ENCODE measurements at regions not wholly inside any gene's neighbourhood (a gene's known extent, or its start where the extent isn't known, plus 50 kb on each side); places are given as distances from the start of the nearest gene placed in this dataset.

- TF ChIP-seq CTCF (IDR thresholded peaks at IDR 0.05) (no peak), CHD2 (IDR thresholded peaks at IDR 0.05; ENCODE audit: low read length, partially characterized antibody) (no peak), CHD4 (IDR thresholded peaks at IDR 0.05; ENCODE audit: borderline replicate concordance) (no peak), EP300 (IDR thresholded peaks at IDR 0.05) (no peak), RAD21 (conservative IDR thresholded peaks at IDR 0.05 in 1 of 2, IDR thresholded peaks at IDR 0.05 in 1 of 2) (no peak), ESRRA (IDR thresholded peaks at IDR 0.05; ENCODE audit: borderline replicate concordance, low read length) (no peak), MYC (IDR thresholded peaks at IDR 0.05; ENCODE audit: borderline replicate concordance, low read length) (no peak), ELK1 (IDR thresholded peaks at IDR 0.05; ENCODE audit: low read depth, low read length) (no peak), E2F6 (IDR thresholded peaks at IDR 0.05; ENCODE audit: borderline replicate concordance, low read depth) (no peak)
These were observed 484.3 kb downstream of the ADRA2A start for GRCh38 chr10:111561124-111561523.
